Fibroblast of mammary gland (primary cell): ENCODE measurements at regions not wholly inside any gene's neighbourhood (a gene's known extent, or its start where the extent isn't known, plus 50 kb on each side); places are given as distances from the start of the nearest gene placed in this dataset.

Experiments
- DNase-seq: peaks from one replicate; pipeline ENCODE4 v3.0.0-alpha.2; 2010; ENCODE audit warnings: low read depth
- H3K4me3 ChIP-seq: 2 replicates; pipeline ENCODE4 v1.5.1; 2011; ENCODE audit warnings: low read depth, mild to moderate bottlenecking, low read length, moderate library complexity; ENCODE audit not compliant: control insufficient read depth
- CTCF ChIP-seq: conservative IDR thresholded peaks from 2 replicates; pipeline ENCODE4 v1.5.1; 2011; ENCODE audit warnings: low read depth, low read length, inconsistent platforms; ENCODE audit not compliant: control insufficient read depth, insufficient read depth

DNA sequence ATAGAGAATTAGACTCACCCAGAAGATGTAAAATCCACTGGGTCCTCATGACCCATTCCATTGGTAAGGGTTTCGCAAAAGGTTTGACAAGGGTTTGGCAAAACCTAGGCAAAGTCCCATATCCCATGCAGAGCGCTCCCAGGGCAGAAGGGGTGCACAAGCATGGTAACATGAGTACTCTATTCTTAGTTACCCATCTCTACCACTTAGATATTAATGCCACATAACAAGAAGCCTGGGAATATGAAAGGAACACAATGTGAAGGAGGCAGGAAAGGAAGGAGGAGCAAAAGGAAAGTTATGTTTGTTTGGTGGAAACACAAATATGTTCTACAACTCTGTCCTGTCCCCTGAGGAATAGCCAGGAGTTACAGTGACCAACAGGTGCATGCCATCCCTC, 163.1 kb downstream of the FAXC start:
- TF ChIP-seq CTCF, result no peak
- H3K4me3 ChIP-seq, result no peak overlapping the region
- no peak for DNase-seq

- TF ChIP-seq CTCF, result no peak
- H3K4me3 ChIP-seq, result no peak overlapping the region
- DNase-seq, result no peak
These were observed 163.9 kb downstream of the FAXC start for GRCh38 chr6:99185525-99185924.

DNA sequence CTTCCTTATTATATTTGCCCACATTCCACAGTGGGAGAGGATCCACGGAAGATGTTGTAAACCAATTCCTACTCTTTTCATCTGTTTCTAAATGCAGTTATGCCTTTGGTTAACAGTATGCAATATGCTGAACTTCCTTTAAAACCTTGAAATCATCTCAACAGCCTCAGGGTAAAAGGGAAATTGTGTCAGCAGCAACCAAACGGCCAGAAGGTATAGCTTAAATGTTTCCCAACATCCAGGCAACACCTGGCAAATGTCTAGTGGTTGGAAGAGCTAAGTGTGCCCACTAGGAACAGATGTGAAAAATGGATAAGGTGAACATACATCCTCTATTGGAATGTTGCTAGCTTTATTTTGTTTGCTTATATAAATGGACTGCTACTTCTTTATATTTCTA, 164.8 kb downstream of the FAXC start:
- no peak for DNase-seq
- H3K4me3 ChIP-seq, result no peak overlapping the region
- TF ChIP-seq CTCF, result no peak

DNA sequence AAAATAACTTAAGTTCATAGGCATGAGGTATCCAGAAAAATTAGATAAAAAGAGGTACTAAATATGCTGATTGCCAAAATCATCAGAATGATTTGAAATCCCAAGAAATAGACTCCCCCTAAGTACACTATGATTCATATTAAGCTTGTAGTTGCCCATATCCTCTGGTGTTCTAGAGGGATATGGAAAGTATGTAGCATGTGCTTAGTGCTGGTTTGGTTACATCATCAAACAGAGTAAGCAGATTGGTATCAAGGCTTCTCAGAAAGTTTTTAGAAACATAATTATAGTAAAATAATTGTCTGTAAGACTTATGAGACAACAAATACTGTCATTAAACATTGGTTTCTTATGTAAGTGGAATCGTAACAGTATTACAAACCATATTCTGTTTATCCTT, 166.4 kb downstream of the FAXC start:
- DNase-seq, result no peak
- no peak overlapping the region for H3K4me3 ChIP-seq
- no peak for TF ChIP-seq CTCF

- no peak for DNase-seq
- no peak overlapping the region for H3K4me3 ChIP-seq
- TF ChIP-seq CTCF, result no peak
These were observed 168.3 kb downstream of the FAXC start for GRCh38 chr6:99181174-99181573.

- no peak for TF ChIP-seq CTCF
- H3K4me3 ChIP-seq, result no peak overlapping the region
- DNase-seq, result no peak
These were observed 171.3 kb downstream of the FAXC start for GRCh38 chr6:99178168-99178567.

- H3K4me3 ChIP-seq, result no peak overlapping the region
- no peak for TF ChIP-seq CTCF
- DNase-seq, result no peak
These were observed 171.7 kb downstream of the FAXC start for GRCh38 chr6:99177736-99178135.
